NCI-H146 treated with DMSO at 0.1 percent for 48 hours (cell line): ENCODE measurements at regions not wholly inside any gene's neighbourhood (a gene's known extent, or its start where the extent isn't known, plus 50 kb on each side); places are given as distances from the start of the nearest gene placed in this dataset.

Experiments
- DNase-seq: peaks from one replicate; lab custom pipeline; 2025; ENCODE audit not compliant: unreplicated experiment; lab: John Stamatoyannopoulos, UW

GRCh38 chr12:62205346-62205745 is 54.9 kb upstream of the USP15 start:
- no peak for DNase-seq

- no peak for DNase-seq
Observed at GRCh38 chr12:62207248-62207647, 53.0 kb upstream of the USP15 start.
